HG03103 (cell line): ENCODE measurements at regions not wholly inside any gene's neighbourhood (a gene's known extent, or its start where the extent isn't known, plus 50 kb on each side); places are given as distances from the start of the nearest gene placed in this dataset.
"Not testable (repeated sequence)": the region's sequence is repeated elsewhere in the genome, so short reads cannot be mapped to it uniquely, and the experiment has no call there.

Experiments
- ATAC-seq: cut with Tn5 transposase; IDR thresholded peaks from one replicate; pipeline ENCODE4 v1.9.1; 2021; ENCODE audit warnings: low read depth; ENCODE audit not compliant: unreplicated experiment

DNA sequence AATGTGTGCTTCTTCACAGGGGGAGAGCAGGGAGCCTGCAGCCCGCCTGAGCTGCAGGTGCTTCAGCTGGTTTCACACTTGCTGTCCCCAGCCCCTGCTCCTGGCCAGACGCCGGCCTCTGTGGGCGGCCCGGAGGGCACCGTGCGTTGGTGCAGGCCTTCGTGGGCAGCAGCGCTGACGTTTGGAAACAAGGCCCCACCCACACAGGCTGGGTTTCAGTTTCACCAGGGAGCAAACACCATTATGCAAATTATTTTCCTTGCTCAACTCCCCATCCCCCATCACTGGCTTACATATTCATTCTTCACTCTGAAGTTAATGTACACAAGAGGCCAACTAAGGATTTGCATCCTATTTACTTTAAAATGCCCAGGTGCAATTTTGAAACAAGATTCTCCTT lies 343.2 kb downstream of the BCL2L11 start:
- ATAC-seq = peak; percentile 96

DNA sequence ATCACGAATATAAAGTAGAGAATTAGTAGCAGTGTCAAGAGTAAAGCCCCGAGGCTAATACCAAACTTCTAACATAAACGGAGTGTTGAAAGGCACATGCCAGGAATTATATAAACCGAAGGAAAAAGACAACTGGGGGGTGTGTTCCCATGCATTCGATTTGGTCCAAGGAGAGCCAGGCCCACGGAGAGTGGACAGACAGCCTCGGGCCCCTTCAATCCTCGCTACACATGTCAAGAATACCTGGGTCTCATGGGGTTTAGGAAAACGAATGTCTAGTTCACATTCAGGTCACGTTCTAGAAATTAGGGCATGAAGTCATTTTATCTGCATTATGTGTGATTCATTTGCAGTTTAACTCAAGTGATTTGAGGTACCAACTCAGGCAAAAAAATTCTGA lies 343.7 kb downstream of the BCL2L11 start:
- ATAC-seq = not testable (repeated sequence)

DNA sequence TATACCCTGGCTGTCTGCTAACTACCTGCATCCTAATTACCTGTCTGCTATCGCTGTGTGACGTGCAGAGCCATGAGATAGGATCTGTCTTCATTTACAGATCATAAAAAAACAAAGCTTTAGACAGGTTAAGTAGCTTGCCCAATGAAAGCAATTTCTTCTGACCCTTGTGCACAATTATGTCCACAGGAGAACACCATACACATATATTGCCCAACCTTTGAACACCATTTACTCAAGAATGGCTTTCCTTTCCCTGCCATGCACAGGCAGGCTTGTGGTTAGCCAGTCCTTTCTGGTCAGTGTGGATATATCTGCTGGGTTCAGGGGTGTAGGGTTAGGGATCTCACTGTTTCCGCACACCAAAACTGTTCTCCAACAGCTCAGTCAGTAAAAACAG lies 344.8 kb downstream of the BCL2L11 start:
- not testable (repeated sequence) for ATAC-seq

DNA sequence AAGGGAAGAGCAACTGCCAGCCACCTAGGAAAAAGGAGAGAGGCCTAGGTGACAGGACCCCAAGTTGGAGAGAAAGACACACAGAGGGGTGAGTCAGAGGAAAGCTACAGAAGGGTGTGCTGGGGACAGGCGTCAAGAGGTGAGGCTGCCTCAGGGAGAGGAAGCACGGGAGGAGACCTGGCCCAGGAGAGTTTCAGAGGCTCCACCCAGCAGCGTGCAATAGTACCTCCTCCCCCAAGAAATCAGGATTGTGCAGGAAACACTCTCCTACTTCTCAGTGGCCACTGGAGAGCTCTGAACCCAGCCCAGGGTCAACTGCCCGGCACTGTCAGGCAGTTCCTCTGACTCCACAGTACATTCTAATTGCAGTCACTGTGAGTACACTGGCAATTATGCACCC lies 346.0 kb downstream of the BCL2L11 start:
- not testable (repeated sequence) for ATAC-seq

DNA sequence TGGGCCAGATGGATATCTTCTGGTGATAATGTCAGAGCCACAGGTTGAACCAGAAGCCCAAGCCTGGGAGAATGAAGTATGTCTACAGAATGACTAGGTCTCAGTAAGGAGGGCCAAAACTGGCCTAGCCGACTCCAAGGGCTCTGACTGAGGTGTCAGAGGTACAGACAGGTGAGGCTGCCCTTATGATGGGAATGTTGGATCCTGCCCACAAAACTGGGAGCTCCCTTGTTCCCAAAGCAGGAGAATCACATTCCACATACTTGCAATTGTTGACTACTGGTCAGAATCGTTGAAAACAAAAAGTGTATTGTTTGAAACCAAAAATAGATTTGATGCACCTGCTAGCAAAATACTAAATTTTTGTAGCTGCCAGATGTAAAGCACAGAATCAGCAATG lies 350.2 kb downstream of the BCL2L11 start:
- ATAC-seq = not testable (repeated sequence)

DNA sequence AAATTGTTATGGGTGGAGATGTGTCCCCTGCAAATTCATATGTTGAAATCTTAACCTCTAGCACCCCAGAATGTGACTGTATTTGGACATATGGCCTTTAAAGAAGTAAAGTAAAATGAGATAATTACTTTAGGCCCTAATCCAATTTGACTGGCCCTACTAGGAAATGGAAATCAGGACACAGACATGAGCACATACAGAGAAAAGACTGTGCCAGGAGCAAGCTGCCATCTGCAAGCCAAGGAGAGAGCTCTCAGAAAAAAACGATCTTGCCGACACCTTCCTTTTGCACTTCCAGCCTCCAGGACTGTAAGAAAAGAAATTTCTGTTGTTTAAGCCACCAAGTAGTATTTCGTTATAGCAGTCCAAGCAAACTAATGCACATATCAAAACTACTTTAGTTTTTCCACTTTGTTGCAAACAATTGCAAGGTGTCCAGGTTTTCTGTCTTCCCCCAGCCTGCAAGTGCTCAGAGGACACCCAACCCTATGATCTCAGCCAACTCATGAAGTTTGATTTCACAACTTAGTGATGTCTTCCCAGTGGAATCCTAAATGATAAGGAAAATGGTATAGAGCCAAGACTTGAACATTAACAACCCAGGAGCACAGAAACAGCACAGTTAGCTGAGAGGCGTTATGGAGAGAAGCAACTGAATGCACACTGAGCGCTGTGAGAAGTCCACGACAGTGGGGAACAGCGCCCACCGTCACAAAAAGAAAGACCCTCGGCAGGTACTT lies 351.2 kb downstream of the BCL2L11 start:
- not testable (repeated sequence) for ATAC-seq

DNA sequence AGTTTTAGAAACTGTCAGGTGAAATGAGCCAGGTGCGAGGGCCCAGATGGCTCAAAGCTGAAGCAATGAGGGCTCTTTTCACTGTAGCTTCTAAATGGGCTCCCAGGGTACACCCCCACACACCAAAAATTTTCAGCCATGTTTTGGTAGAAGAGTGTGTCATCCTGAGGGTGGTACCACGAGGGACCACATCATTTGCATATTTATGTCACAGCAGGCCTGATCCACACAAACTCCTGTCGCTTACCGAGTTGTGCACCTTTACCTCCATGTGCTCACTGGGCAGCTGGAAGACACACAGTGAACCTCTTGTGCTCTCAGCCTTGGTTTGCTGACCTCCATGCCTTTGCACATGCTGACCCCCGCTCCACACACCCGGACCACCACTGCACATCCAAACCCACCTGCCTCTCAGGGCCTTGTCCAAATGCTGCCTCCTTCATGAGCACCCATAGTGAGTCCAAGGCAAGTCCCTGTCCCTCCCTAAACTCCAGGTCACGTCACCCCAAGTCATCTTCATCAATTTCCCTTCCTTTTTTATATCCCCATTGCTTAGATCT lies 352.2 kb downstream of the BCL2L11 start:
- not testable (repeated sequence) for ATAC-seq

DNA sequence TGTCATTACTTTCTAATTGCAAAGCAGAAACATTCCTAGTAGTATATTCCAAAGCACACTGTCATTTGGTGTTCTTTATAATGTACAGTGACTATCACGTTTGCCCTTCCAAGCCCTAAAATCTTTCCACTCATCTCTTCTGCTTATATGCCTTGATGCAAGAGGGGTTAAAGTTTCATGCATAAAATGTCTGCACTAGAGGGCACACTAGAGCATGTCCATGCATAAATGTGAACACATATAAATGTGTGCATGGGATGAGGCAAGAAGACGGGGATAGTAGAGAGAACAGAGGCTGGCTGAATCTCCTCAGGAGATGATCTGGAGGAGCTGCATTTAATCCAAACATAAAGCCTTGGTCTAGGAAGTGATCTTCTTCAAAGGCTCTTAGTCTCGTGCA lies 352.8 kb downstream of the BCL2L11 start:
- not testable (repeated sequence) for ATAC-seq

DNA sequence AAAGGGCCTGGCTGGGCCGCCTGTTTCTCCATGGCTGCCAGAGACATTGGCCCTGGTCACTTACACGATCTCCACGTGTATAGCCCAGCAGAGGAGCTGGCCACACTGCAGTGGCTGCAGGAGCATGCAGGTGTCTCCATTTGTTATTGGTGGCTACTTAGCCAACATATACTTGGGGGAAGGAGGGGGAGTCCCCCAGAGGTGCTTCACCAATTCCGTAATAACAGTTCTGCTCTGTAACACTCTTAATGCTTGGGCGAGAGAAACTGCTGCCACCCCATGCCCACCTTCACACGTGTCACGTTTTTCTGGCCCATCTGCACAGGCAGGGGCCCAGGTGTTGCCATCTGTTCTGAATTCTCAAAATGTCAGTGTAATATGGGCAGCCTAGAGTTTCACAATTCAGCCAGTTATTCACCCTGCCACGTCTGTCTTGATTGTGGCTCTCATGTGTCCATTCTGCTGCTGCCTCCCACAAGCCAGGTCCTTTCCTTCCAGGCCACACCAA lies 353.5 kb downstream of the BCL2L11 start:
- ATAC-seq = not testable (repeated sequence)

DNA sequence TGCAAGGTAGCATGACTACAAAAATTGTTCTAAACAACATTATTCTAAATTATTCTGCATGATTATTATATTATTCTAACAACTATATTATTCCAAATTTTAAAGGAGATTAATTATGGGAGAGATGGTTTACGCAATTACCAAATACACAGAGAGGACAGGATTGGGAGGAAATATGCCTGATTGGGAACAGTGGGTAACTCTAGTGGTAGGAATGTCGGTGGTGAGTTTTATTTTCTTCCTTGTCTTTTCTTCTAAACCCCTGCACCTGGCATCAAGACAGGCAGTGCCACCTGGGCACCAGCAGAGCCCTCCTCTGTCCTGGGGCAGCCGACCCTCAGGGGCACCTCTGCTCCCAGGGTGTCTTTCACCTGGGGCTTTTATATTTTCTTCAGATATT lies 357.6 kb downstream of the BCL2L11 start:
- ATAC-seq = not testable (repeated sequence)

DNA sequence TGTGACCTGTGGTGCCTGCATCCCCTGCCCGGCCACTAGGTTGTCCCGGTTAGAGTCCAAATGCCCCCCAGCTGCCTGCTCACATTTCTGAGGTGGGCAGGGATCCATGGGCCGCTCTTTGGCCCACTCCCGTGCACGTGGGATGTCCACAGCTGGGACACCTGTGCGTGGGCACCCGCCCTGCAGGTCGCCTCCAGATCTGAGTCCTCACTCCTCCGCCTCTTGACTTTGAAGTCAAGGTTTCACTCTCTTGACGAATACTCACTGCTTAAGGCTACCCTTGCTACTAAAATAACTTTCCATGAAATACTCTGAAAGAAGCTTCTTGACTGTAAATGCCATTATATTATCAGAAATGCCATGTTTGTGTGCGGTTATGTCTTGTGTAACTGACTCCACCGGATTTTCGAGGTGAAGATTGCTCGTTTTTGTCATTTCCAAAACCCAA lies 358.2 kb downstream of the BCL2L11 start:
- ATAC-seq = peak; percentile 40

DNA sequence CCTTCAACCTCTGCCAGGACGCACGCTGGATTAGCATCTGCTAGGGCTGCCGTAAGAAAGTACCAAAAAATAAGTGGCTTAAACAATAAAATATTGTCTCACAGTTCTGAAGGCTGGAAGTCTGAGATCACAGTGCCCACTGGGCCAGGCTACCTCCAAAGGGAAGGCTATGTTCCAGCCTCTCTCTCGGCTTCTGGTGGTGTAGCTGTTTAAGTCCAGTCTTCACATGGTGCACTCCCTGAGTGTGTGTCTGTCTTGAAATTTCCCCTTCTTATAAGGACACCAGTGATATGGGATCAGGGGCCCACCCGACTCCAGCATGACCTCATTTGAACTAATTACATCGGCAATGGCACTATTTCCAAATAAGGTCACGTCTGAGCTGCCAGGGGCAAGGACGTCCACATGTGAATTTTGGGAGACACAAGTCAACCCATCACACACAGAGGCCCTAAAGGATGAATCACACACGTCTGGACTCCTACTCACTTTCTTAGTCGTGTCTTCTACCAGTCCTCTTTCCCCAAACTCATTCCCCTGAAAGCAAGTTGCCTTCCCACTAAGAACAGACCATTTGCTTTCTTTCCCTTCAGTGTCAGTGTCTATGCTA lies 359.4 kb downstream of the BCL2L11 start:
- not testable (repeated sequence) for ATAC-seq

DNA sequence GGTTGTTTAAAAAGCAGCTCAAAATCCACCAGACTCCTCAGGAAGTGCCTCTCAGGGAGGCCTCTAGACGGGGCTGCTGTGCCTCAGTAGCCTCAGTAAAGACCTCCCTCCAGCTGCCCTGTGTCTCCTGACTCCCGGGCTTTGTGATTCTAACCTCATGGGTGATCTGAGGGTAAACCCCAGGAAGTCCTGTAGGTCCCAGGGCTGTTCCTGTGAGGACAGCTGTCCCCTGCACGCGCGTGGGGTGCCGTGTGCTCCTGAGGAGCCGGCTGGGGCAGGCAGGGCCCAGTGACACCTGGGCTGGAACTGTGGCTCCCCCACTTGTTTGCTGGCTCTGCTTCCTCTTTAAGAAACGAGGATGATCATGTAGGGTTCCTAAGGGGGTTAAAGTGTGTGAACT lies 359.9 kb downstream of the BCL2L11 start:
- ATAC-seq = not testable (repeated sequence)

DNA sequence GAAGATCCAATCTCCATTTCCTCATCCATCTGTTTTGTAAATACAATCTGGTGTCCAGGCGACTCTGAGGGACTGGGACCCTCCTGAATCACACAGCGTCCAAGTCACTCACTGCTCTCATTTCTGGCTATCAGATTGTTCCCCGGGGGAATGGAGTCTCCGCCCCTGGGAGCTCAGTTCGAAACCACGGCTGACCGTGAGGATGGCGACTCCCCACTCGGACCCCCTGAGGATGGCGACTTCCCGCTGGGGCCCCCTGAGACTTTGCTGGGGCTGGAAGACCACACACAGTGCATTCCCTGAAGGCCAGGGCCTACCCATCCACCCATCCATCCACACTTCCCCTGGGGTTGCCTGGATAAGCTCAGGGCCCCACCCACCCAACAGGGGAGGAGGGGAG lies 360.5 kb downstream of the BCL2L11 start:
- not testable (repeated sequence) for ATAC-seq

DNA sequence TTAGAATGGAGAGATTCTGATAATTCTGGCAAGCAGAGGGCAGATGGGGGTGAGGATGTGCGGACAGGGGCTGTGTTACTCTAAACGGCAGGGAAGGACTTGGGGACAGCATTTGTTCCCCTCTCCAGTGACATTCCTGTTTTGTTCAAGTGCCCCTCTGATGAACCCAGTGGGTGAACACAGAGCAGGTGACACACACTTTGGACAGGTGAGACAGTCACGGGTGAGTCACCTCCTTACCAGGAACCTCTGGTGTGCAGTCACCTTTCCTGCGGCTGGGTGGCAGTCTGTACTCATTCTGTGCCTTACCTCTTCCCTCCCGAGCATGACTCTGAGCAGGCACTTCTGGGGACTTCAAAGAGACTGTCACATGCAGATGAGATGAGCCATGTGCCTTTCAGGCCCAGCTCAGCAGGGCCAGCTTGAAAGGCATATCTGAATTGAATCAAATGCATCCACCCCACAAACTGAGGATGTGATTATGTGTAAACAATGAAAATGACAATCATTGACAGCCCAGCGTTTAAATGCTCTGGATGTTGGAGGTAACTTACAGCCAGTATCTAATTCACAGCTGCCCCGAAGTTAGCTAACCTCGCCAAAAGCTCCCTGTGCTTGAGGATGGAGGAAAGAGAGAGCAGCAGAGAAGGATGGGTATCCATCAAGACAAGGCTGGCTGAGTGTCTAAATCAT lies 362.4 kb downstream of the BCL2L11 start:
- peak; percentile 81 for ATAC-seq

DNA sequence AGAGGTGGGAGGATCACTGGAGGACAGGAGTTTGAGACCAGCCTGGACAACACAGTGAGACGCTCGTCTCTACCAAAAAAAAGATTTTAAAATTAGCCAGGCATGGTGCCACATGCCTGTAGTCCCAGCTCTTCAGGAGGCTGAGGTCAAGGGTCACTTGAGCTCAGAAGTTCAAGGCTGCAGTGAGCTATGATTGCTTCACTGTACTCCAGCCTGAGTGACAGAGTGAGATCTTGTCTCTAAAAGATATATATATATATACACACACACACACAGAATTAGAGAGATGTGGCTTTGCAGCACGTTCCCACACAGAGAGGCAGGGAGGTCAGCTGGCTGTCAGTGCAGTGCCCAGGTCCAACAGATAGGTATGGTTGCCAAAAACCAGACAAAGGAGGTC lies 363.4 kb downstream of the BCL2L11 start:
- not testable (repeated sequence) for ATAC-seq

DNA sequence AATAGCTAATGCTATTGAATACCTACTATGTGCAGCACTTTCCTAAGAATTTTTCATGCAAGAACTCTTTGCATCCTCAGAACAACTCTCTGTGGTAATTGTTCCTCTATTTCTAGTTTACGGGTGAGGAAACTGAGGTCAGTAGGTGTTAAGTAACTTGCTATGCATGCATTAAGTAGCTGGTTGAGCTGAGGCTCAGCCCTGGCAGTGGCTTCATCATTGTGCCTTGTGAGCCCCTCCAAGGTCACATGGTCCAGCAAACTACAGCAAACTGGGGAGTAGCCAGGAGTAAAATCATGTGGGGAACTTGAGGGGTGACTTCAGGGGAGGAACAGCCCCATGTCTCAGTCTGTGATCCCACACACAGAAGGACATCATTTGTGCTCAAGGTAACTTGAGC lies 365.2 kb downstream of the BCL2L11 start:
- not testable (repeated sequence) for ATAC-seq

DNA sequence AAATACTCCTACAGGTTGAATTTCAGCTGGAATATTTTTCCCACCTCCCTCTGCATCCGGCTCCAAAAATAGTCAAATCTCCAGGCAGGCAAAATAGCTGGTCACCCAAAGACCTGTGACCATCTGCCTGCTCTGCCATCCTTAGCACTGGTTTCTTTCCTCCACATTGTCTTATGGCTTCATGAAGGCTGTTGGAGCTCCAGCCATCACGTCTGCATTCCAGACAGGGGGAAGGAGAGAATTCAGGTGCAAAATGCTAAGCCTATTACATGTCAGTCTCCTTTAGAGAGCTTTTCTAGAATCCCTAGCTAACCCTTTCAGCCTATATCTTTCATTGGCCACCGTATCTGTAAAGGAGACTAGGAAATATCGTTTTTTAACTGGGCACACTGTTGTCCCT lies 367.7 kb downstream of the BCL2L11 start:
- ATAC-seq = not testable (repeated sequence)

DNA sequence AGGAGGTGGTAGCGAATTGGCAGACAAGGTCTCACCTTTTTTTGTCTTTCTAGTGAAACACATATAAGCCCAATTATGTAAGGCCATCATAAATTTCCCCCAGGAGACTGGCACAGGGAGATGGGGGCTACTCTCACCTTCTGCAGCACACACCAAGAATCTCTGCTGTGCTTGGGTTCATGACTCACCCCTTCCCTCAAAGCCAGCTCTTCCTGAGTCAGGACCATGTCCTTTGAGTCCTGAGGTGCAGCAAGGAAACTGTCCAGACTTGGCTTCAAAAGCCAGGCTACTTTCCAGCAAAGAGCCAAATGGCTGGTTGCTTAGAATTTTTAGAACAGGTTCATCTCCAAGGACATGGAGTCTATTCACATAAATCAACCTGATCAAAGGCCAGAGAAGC lies 368.7 kb downstream of the BCL2L11 start:
- ATAC-seq = not testable (repeated sequence)

DNA sequence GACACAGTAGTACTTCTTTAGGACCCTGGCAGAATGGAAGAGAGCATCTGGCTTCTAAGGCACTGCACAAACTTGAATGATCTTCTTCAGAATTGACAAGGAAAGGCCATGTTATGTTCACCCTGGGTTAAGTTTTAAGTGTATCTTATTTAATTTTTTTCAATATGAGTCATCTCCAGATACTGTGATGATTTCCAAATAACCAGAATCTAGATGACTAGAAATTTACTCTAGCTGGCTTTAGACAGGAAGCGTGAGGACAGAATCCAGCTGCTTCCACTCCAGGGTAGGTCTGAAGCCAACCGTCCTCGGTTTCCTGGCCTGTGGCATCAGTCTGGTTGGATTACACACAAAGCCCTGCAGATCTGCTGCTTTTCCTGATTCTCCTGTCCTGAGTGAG lies 370.5 kb downstream of the BCL2L11 start:
- not testable (repeated sequence) for ATAC-seq

DNA sequence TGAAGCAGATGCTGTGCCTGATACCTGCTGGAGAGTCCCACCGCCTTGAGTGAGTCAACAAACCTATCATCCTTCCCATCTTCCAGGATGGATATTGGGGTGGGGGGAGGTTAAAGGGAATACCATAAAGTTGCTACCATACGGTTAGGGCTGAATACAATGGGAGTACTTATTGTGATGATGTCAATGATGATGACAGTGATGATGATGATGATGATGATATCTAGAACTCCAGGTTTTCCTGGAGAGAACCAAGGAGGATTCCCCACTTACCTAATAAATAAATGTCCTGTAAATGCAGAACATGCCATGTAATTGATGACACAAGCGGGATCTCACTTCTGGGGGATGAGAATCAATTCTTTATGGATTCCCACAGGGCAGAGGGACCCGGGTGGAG lies 370.9 kb downstream of the BCL2L11 start:
- ATAC-seq = not testable (repeated sequence)
